ENCODE measurements at regions not wholly inside any gene's neighbourhood (a gene's known extent, or its start where the extent isn't known, plus 50 kb on each side); places are given as distances from the start of the nearest gene placed in this dataset.

- Mint-ChIP-seq H3K4me3 (peak overlapping the region; percentile 57), H3K4me1 (peaks cover 63% of the 10 kb centered on the region), H3K27me3 (ENCODE audit: low read depth) (no peaks in the 10 kb centered on the region), H3K36me3 (peaks cover 22% of the 10 kb centered on the region), H3K27ac (peak overlapping the region; percentile 99), H3K9me3 (peaks cover 12% of the 10 kb centered on the region)
- DNase-seq (ENCODE audit: low spot score), result no peak
- CTCF ChIA-PET, result no interaction called here
- POLR2A ChIA-PET, result no interaction called here
- no peak for ATAC-seq
- TF ChIP-seq E2F4 (CRISPR knock-in tag; IDR thresholded peaks at IDR 0.05; ENCODE audit: borderline replicate concordance, low read depth) (no peak), GTF2I (CRISPR knock-in tag; conservative IDR thresholded peaks at IDR 0.05) (no peak), CREB1 (CRISPR knock-in tag; IDR thresholded peaks at IDR 0.05) (no peak), ZNF232 (CRISPR knock-in tag; IDR thresholded peaks at IDR 0.05) (no peak), NR2C2 (CRISPR knock-in tag; IDR thresholded peaks at IDR 0.05) (no peak), ESRRA (CRISPR knock-in tag; IDR thresholded peaks at IDR 0.05; ENCODE audit: borderline replicate concordance) (no peak), CBFB (CRISPR knock-in tag; IDR thresholded peaks at IDR 0.05; ENCODE audit: low read depth) (no peak), ZMAT4 (CRISPR knock-in tag; IDR thresholded peaks at IDR 0.05) (no peak), FOXK1 (CRISPR knock-in tag; IDR thresholded peaks at IDR 0.05) (no peak), SMAD4 (CRISPR knock-in tag; IDR thresholded peaks at IDR 0.05) (no peak), NR3C1 (CRISPR knock-in tag; conservative IDR thresholded peaks at IDR 0.05; ENCODE audit: low read depth) (no peak), USF1 (CRISPR knock-in tag; IDR thresholded peaks at IDR 0.05) (no peak), E2F5 (CRISPR knock-in tag; IDR thresholded peaks at IDR 0.05) (no peak), KAT7 (CRISPR knock-in tag; IDR thresholded peaks at IDR 0.05; ENCODE audit: borderline replicate concordance) (no peak)
- TF ChIP-seq, protein P1, sequence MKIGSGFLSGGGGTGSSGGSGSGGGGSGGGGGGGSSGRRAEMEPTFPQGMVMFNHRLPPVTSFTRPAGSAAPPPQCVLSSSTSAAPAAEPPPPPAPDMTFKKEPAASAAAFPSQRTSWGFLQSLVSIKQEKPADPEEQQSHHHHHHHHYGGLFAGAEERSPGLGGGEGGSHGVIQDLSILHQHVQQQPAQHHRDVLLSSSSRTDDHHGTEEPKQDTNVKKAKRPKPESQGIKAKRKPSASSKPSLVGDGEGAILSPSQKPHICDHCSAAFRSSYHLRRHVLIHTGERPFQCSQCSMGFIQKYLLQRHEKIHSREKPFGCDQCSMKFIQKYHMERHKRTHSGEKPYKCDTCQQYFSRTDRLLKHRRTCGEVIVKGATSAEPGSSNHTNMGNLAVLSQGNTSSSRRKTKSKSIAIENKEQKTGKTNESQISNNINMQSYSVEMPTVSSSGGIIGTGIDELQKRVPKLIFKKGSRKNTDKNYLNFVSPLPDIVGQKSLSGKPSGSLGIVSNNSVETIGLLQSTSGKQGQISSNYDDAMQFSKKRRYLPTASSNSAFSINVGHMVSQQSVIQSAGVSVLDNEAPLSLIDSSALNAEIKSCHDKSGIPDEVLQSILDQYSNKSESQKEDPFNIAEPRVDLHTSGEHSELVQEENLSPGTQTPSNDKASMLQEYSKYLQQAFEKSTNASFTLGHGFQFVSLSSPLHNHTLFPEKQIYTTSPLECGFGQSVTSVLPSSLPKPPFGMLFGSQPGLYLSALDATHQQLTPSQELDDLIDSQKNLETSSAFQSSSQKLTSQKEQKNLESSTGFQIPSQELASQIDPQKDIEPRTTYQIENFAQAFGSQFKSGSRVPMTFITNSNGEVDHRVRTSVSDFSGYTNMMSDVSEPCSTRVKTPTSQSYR (CRISPR knock-in tag; IDR thresholded peaks at IDR 0.05), result no peak
Measured at GRCh38 chrY:13803424-13803823, 99.7 kb downstream of the TMSB4Y start.

DNA sequence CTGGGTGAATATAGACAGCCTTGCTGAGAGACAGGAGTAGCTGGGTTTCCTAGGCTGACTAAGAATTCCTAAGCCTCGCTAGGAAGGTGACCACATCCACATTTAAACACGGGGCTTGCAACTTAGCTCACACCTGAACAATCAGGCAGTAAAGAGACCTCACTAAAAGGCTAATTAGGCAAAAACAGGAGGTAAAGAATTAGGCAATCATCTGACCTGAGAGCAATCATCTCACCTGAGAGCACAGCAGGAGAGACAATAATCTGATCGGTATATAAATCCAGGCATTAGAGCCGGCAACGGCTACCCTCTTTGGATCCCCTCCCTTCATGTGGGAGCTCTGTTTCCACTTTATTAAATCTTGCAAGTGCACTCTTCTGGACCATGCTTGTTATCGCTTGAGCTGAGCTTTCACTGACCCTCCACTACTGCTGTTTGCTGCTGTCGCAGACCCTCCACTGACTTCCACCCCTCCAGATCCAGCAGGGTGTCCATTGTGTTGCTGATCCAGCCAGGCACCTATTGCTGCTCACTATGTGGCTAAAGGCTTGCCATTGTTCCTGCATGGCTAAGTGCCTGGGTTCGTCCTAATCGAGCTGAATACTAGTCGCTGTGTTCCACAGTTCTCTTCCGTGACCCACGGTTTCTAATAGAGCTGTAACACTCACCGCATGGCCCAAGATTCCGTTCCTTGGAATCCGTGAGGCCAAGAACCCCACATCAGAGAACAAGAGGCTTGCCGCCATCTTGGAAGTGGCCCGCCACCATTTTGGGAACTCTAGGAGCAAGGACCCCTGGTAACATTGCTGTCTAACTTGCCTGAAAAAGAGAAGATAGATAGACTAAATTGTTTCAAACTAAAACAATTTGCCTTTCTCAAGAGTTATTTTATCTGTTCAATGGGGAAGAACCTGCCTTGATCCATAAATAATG, 100.7 kb downstream of the TMSB4Y start:
- Mint-ChIP-seq H3K9me3 (peaks cover 20% of the 10 kb centered on the region), H3K36me3 (peaks cover 31% of the 10 kb centered on the region), H3K27ac (peak overlapping the region; percentile 99), H3K27me3 (ENCODE audit: low read depth) (no peaks in the 10 kb centered on the region), H3K4me3 (peak overlapping the region; percentile 57), H3K4me1 (peaks cover 65% of the 10 kb centered on the region)
- ATAC-seq (peak; percentile 71), DNase-seq (ENCODE audit: low spot score) (peak; percentile 36)
- TF ChIP-seq ZNF232 (CRISPR knock-in tag; IDR thresholded peaks at IDR 0.05) (no peak), FOXK1 (CRISPR knock-in tag; IDR thresholded peaks at IDR 0.05) (peak; percentile 44; the same call in 1 of the 2 replicates)
- CTCF ChIA-PET, result no interaction called here
- POLR2A ChIA-PET, result no interaction called here

All from WTC11 (cell line).